NB4 (cell line): ENCODE measurements at regions not wholly inside any gene's neighbourhood (a gene's known extent, or its start where the extent isn't known, plus 50 kb on each side); places are given as distances from the start of the nearest gene placed in this dataset.

Source experiments
- CTCF ChIP-seq: IDR thresholded peaks from one replicate; pipeline ENCODE4 v1.5.1; 2012; ENCODE audit warnings: low read depth, low read length
- POLR2A ChIP-seq: IDR thresholded peaks from 2 replicates; pipeline ENCODE4 v1.6.1; 2011; ENCODE audit warnings: mild to moderate bottlenecking; ENCODE audit not compliant: insufficient read length; ENCODE audit errors: extremely low read depth

GRCh38 chr6:77106992-77107391, 356.3 kb downstream of the HTR1B start:
- TF ChIP-seq CTCF (no peak), POLR2A (no peak)
